Fibroblast of the conjunctiva (primary cell): ENCODE measurements at regions not wholly inside any gene's neighbourhood (a gene's known extent, or its start where the extent isn't known, plus 50 kb on each side); places are given as distances from the start of the nearest gene placed in this dataset.
"Not testable (repeated sequence)": the region's sequence is repeated elsewhere in the genome, so short reads cannot be mapped to it uniquely, and the experiment has no call there.

ENCODE experiments used
- DNase-seq: peaks from one replicate; pipeline ENCODE4 v3.0.0-alpha.2; 2010; ENCODE audit warnings: low read depth

- DNase-seq: no peak
Observed at GRCh38 chr3:3334491-3334890, 155.0 kb upstream of the CRBN start.

DNA sequence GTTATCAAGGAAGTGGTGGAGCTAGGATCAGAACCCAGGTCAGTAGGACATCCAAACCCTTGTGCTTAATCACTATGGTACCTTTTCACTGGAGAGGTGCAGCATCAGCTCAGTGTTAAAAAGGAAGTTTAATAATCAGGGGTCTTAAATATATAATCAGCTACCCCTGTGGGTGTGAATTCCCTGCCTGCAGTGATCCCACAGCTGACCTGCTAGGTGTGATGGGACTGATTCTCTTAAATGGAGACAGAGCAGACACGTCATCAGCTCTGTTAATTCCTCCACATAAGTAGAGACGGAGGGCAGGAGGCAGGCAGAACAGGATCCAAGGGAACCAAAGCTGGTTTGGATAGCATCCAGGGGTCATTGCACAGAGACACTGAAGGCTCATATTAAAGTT lies 154.1 kb upstream of the CRBN start:
- DNase-seq: no peak

- DNase-seq: no peak
Observed at GRCh38 chr3:3316521-3316920, 137.0 kb upstream of the CRBN start.

DNA sequence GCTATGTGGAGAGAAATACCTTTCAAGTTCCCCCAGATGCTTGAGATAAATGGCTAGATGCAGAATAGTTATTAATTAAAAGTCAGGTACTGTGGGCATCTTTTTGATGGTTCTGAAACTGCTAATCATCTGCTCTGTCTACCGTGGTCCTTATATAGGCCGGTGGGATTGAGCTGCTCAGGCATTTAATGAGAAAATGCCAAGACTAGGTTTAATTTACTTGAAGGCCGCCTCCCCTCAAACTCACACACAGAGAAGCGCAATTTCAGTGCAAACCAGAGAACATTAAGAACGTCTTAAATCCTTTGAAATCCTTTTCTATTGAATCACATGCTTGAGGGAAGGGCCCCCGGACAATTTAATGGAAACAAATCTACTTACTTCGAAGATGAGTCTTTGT lies 136.4 kb upstream of the CRBN start:
- no peak for DNase-seq

DNA sequence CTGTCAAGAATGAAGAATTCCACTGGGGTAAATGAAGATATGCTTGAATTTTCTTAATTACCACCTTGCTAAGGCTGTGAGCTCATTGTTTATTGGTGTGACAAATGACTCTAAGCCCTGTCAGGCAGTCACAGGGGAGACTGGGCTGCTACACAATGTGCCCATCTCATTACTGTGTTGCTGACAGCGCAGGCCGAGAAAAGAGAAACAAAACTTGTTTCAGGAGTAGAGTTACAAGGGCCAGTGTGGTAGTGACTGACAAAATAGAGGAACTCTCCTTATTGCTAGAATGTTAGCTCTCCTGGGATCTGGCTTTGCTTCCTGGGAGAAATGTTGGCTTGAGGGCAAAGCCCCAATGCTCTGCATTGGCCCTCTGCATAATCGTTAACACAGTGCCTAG lies 130.4 kb upstream of the CRBN start:
- no peak for DNase-seq

DNA sequence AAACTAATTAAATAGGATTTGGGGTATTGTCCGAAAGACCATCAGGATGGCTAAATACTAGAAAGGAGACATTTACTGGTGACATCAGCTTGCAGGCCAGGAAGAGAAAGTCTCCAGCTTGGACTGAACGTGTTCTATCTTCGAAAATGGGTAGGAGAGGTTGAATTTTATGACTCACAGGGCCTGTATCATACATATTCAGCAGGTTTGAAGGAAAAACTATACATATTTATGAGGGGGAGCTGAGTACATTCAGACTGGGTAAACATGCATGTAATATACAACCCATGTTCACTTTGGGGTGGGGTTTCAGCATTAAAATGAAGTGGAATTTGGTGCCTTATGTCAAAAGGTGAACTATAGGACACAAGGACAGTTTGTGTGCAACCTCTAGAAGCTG lies 129.3 kb upstream of the CRBN start:
- no peak for DNase-seq

DNA sequence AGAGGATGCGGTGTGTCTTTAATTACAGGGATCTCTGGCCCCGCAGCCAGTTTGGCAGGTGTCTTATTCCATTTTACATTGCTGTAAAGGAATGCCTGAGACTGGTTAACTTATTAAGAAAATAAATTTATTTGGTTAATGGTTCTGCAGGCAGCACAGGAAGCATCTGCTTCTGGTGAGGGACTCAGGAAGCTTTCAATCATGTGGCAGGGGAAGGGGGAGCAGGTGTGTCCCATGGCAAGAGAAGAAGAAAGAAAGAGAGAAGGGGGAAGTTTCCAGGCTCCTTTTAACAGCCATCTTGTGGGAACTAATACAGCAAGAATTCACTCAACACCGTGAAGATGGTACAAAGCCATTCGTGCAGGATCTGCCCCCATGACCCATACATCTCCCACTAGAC lies 128.0 kb upstream of the CRBN start:
- DNase-seq: no peak

GRCh38 chr3:3305841-3306240 lies 126.3 kb upstream of the CRBN start:
- no peak for DNase-seq

GRCh38 chr3:3305084-3305483 lies 125.6 kb upstream of the CRBN start:
- no peak for DNase-seq

DNA sequence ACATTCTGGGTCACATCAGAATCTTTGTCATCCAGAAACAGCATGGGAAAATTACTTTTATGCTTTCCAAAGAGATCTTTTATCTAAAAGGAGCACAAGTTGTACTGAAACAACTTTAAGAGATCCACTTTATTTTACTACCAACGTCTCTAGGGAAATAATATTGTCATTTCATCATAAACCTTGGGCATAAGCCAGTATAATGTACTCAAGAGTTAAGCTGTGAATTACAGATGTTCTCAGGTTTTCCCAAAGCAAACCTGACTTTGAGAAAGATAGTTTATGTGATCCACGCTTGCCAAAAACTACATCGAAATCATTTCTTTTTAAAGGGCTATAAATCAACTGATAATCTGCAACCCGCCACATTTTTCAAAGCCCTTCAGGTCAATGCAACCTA lies 124.1 kb upstream of the CRBN start:
- DNase-seq: no peak

- DNase-seq: no peak
Observed at GRCh38 chr3:3302964-3303363, 123.5 kb upstream of the CRBN start.

DNA sequence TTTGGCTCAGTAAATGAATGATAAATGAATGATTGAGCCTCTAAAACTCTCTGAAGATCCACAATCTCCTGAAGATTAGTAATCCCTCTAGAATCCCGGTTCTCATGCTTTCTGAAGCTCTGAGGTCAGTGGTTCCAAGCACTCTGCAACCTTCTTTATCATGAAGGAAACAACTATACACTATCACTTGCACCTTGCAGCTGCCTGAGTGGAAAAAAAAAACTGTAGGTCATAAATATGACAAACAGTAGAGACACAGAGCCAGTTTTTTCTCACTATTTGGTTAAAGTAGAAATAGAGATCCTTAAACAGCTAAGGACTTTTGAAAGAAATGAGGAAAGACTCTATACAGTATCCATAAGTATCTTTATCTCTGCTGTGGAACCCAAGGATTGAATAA lies 122.0 kb upstream of the CRBN start:
- no peak for DNase-seq

DNA sequence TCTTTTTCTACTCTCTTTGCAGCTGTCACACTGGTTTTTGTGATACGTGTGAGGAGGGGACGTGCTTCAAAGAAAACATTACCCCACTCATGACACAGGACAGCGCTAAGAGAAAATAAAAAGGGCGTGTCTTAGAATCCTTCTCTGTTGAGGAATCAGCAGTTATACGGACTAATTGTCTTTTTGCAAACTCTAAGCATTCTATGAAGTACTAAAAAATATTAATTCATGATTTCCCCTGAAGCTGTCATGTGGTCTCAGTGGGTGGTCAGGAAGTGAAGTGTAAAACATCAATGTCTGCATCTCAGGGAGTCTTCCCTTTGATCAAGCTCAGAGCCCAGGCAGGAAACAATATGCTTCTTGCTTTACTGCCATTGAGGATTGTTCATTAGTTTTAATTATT lies 117.5 kb upstream of the CRBN start:
- DNase-seq: no peak

GRCh38 chr3:3295586-3295985 lies 116.1 kb upstream of the CRBN start:
- DNase-seq: no peak

DNA sequence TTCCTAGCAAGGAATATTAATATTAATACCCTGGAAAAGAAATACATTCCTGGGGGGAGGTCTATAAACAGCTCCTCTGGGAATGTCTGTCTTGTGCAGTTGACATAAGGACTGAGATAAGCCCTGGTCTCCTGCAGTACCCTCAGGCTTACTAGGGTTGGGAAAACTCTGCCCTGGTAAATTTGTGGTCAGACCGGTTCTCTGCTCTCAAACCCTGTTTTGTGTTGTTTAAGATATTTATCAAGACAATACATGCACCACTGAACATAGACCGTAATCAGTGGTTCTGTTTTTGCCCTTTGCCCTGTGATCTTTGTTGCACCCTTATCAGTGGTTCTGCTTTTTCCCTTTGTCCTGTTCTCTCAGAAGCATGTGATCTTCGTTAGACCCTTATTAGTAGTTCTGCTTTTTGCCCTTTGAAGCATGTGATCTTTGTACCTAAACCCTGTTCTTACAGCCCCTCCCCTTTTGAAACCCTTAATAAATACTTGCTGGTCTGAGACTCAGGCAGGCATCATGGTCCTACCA lies 112.3 kb upstream of the CRBN start:
- DNase-seq: not testable (repeated sequence)

GRCh38 chr3:3288255-3288654 lies 108.8 kb upstream of the CRBN start:
- no peak for DNase-seq

- DNase-seq: no peak
Observed at GRCh38 chr3:3286014-3286413, 106.5 kb upstream of the CRBN start.

- no peak for DNase-seq
Observed at GRCh38 chr3:3281024-3281423, 101.5 kb upstream of the CRBN start.

GRCh38 chr3:3280396-3280795 lies 100.9 kb upstream of the CRBN start:
- no peak for DNase-seq

DNA sequence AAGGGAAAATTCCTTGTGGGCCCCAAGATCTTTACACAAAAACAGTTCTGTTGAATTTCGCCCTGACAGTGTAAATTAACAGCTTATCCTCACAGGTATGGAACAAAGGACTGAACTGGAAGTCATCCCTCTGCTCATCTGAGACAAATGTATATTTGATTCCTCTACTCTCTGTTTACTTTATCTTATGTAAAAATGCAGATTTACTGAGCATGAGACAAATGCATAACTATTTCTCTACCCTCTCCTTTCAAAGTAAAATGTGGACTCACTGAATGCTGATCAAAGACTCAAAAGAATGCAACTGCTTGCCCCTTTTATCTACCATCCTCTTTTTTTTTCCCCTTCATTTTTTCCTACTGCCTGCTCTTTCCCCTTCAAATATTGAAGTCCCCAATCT lies 98.6 kb upstream of the CRBN start:
- no peak for DNase-seq

GRCh38 chr3:3276630-3277029 lies 97.1 kb upstream of the CRBN start:
- DNase-seq: no peak

DNA sequence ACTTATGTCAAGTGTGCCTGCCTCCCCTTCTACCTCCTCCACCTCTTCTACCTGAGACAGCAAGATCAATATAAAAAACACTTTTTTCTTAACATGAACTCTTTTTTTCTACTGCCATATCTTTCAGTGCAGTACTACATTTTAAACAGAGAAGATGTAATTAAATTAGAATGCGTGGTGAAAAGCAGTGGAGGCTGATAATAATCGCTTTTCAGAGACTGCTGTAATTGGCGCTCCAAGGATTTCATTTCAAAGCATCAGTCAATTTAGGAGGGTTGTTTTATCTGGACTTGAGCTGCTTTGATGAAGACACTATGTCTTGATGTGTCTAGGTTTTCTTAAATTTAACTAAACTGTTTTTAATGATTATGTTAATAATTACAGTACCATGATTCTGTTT lies 85.3 kb upstream of the CRBN start:
- DNase-seq: no peak

DNA sequence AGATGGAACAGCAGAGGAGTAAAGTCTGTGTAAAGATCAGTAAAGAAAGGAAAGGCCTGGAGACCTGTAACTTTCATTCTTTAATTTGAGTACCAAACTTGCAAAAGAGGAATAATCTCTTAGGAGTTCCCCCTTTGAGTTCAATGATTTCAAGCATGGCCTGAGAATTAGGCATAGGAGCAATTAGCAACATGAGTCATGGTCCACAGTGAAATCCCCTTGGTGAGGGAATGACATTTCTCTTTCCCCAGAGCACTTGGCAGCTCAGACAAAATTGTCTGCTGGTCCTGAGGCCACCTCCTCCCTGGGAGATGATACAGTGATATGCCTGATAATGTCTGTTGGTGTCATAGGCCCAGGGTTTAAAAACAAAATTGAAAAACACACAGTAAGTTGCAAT lies 81.4 kb upstream of the CRBN start:
- no peak for DNase-seq

DNA sequence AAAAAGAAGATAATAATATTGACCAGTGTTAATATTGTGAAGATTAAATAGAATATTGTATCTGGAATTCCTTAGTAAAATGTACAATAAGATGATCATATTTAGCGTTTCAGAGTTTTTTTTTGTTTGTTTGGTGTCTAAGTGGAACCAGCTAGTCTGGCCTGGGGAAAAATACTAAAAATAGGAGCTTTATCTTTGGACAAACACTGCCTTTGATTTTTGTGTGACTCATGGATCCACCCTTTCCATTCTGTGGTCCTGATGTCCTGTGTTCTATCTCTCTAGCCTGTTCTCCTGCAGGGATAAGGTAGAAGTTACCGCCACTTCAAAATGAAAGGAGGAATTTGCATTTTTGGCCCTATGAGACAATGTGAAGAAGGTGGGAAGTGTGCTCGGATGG lies 79.7 kb upstream of the CRBN start:
- DNase-seq: no peak

DNA sequence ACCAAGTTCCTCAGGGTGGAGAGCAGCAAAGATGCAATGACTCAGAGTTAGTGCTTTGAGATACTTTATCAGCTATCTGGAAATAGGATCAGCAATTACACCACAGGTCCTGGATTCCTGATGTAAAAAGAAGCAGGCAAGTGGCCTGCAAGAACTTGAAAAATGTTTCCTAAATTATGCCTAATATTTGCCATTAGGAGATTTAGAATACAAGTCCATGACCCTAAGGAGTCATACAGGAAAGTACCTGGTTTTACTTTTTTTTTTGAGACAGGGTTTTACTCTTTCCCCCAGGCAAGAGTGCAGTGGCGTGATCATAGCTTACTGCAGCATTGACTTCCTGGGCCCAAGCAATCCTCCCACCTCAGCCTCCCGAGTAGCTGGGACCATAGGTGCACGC lies 78.8 kb upstream of the CRBN start:
- no peak for DNase-seq
